ENCODE measurements at regions not wholly inside any gene's neighbourhood (a gene's known extent, or its start where the extent isn't known, plus 50 kb on each side); places are given as distances from the start of the nearest gene placed in this dataset.

- H3K9me3 ChIP-seq (ENCODE audit: control insufficient read depth in 2 of 2, insufficient read depth in 1 of 2, low read depth in 1 of 2, low read length in 1 of 2): no peaks in the 10 kb centered on the region
- H3K4me1 ChIP-seq (ENCODE audit: control insufficient read depth in 2 of 2, insufficient read depth in 2 of 2, low read length in 1 of 2): no peaks in the 10 kb centered on the region
- no peaks in the 10 kb centered on the region for H3K27me3 ChIP-seq (ENCODE audit: control insufficient read depth in 1 of 2, insufficient read depth in 2 of 2, low read length in 2 of 2)
- 44 to 65% methylated on average over 3 of the region's 3 CpGs for WGBS, 2 donors
- H3K4me3 ChIP-seq (ENCODE audit: low read depth in 1 of 2, low read length in 2 of 2): no peak overlapping the region
- H3K27ac ChIP-seq (ENCODE audit: low read depth in 2 of 2, low read length in 1 of 2): no peak overlapping the region
- no peaks in the 10 kb centered on the region for H3K36me3 ChIP-seq (ENCODE audit: control insufficient read depth in 2 of 2, insufficient read depth in 2 of 2, low read length in 1 of 2)
Observed at GRCh38 chr11:127531167-127531566, 530.6 kb upstream of the KIRREL3 start.

GRCh38 chr11:127528297-127528696, 527.7 kb upstream of the KIRREL3 start:
- H3K36me3 ChIP-seq (ENCODE audit: control insufficient read depth in 2 of 2, insufficient read depth in 2 of 2, low read length in 1 of 2): no peaks in the 10 kb centered on the region
- H3K9me3 ChIP-seq (ENCODE audit: control insufficient read depth in 2 of 2, insufficient read depth in 1 of 2, low read depth in 1 of 2, low read length in 1 of 2): no peaks in the 10 kb centered on the region
- no peaks in the 10 kb centered on the region for H3K27me3 ChIP-seq (ENCODE audit: control insufficient read depth in 1 of 2, insufficient read depth in 2 of 2, low read length in 2 of 2)
- no peaks in the 10 kb centered on the region for H3K4me1 ChIP-seq (ENCODE audit: control insufficient read depth in 2 of 2, insufficient read depth in 2 of 2, low read length in 1 of 2)
- no peak overlapping the region for H3K27ac ChIP-seq (ENCODE audit: low read depth in 2 of 2, low read length in 1 of 2)
- 76 to 81% methylated on average over 3 of the region's 3 CpGs for WGBS, 2 donors
- H3K4me3 ChIP-seq (ENCODE audit: low read depth in 1 of 2, low read length in 2 of 2): no peak overlapping the region

GRCh38 chr11:127524618-127525017, 524.0 kb upstream of the KIRREL3 start:
- Histone ChIP-seq H3K4me3 (ENCODE audit: low read depth in 1 of 2, low read length in 2 of 2) (no peak overlapping the region), H3K27ac (ENCODE audit: low read depth in 2 of 2, low read length in 1 of 2) (no peak overlapping the region), H3K4me1 (ENCODE audit: control insufficient read depth in 2 of 2, insufficient read depth in 2 of 2, low read length in 1 of 2) (no peaks in the 10 kb centered on the region), H3K9me3 (ENCODE audit: control insufficient read depth in 2 of 2, insufficient read depth in 1 of 2, low read depth in 1 of 2, low read length in 1 of 2) (no peaks in the 10 kb centered on the region), H3K36me3 (ENCODE audit: control insufficient read depth in 2 of 2, insufficient read depth in 2 of 2, low read length in 1 of 2) (no peaks in the 10 kb centered on the region), H3K27me3 (ENCODE audit: control insufficient read depth in 1 of 2, insufficient read depth in 2 of 2, low read length in 2 of 2) (no peaks in the 10 kb centered on the region)
- WGBS, 2 donors: 35 to 37% methylated on average over 4 of the region's 4 CpGs

- no peaks in the 10 kb centered on the region for H3K9me3 ChIP-seq (ENCODE audit: control insufficient read depth in 2 of 2, insufficient read depth in 1 of 2, low read depth in 1 of 2, low read length in 1 of 2)
- no peaks in the 10 kb centered on the region for H3K36me3 ChIP-seq (ENCODE audit: control insufficient read depth in 2 of 2, insufficient read depth in 2 of 2, low read length in 1 of 2)
- no peak overlapping the region for H3K27ac ChIP-seq (ENCODE audit: low read depth in 2 of 2, low read length in 1 of 2)
- H3K4me3 ChIP-seq (ENCODE audit: low read depth in 1 of 2, low read length in 2 of 2): no peak overlapping the region
- no peaks in the 10 kb centered on the region for H3K27me3 ChIP-seq (ENCODE audit: control insufficient read depth in 1 of 2, insufficient read depth in 2 of 2, low read length in 2 of 2)
- no peaks in the 10 kb centered on the region for H3K4me1 ChIP-seq (ENCODE audit: control insufficient read depth in 2 of 2, insufficient read depth in 2 of 2, low read length in 1 of 2)
- 66 to 67% methylated on average over 2 of the region's 2 CpGs for WGBS, 2 donors
Observed at GRCh38 chr11:127521413-127521812, 520.8 kb upstream of the KIRREL3 start.

- Histone ChIP-seq H3K4me3 (ENCODE audit: low read depth in 1 of 2, low read length in 2 of 2) (no peak overlapping the region), H3K4me1 (ENCODE audit: control insufficient read depth in 2 of 2, insufficient read depth in 2 of 2, low read length in 1 of 2) (no peaks in the 10 kb centered on the region), H3K27ac (ENCODE audit: low read depth in 2 of 2, low read length in 1 of 2) (no peak overlapping the region), H3K27me3 (ENCODE audit: control insufficient read depth in 1 of 2, insufficient read depth in 2 of 2, low read length in 2 of 2) (no peaks in the 10 kb centered on the region), H3K36me3 (ENCODE audit: control insufficient read depth in 2 of 2, insufficient read depth in 2 of 2, low read length in 1 of 2) (no peaks in the 10 kb centered on the region), H3K9me3 (ENCODE audit: control insufficient read depth in 2 of 2, insufficient read depth in 1 of 2, low read depth in 1 of 2, low read length in 1 of 2) (no peaks in the 10 kb centered on the region)
- 66 to 74% methylated on average over 1 of the region's 1 CpG for WGBS, 2 donors
Observed at GRCh38 chr11:127507851-127508250, 507.3 kb upstream of the KIRREL3 start.

GRCh38 chr11:127506647-127507046, 506.1 kb upstream of the KIRREL3 start:
- no peak overlapping the region for H3K4me3 ChIP-seq (ENCODE audit: low read depth in 1 of 2, low read length in 2 of 2)
- H3K9me3 ChIP-seq (ENCODE audit: control insufficient read depth in 2 of 2, insufficient read depth in 1 of 2, low read depth in 1 of 2, low read length in 1 of 2): no peaks in the 10 kb centered on the region

GRCh38 chr11:127506126-127506525, 505.6 kb upstream of the KIRREL3 start:
- Histone ChIP-seq H3K9me3 (ENCODE audit: control insufficient read depth in 2 of 2, insufficient read depth in 1 of 2, low read depth in 1 of 2, low read length in 1 of 2) (no peaks in the 10 kb centered on the region), H3K4me1 (ENCODE audit: control insufficient read depth in 2 of 2, insufficient read depth in 2 of 2, low read length in 1 of 2) (no peaks in the 10 kb centered on the region), H3K4me3 (ENCODE audit: low read depth in 1 of 2, low read length in 2 of 2) (no peak overlapping the region), H3K27ac (ENCODE audit: low read depth in 2 of 2, low read length in 1 of 2) (no peak overlapping the region), H3K36me3 (ENCODE audit: control insufficient read depth in 2 of 2, insufficient read depth in 2 of 2, low read length in 1 of 2) (no peaks in the 10 kb centered on the region), H3K27me3 (ENCODE audit: control insufficient read depth in 1 of 2, insufficient read depth in 2 of 2, low read length in 2 of 2) (no peaks in the 10 kb centered on the region)
- WGBS, 2 donors: 46 to 49% methylated on average over 2 of the region's 2 CpGs

More at GRCh38 chr11:127506647-127507046, 506.1 kb upstream of the KIRREL3 start:
- Histone ChIP-seq H3K4me1 (ENCODE audit: control insufficient read depth in 2 of 2, insufficient read depth in 2 of 2, low read length in 1 of 2) (no peaks in the 10 kb centered on the region), H3K27ac (ENCODE audit: low read depth in 2 of 2, low read length in 1 of 2) (no peak overlapping the region), H3K27me3 (ENCODE audit: control insufficient read depth in 1 of 2, insufficient read depth in 2 of 2, low read length in 2 of 2) (no peaks in the 10 kb centered on the region), H3K36me3 (ENCODE audit: control insufficient read depth in 2 of 2, insufficient read depth in 2 of 2, low read length in 1 of 2) (no peaks in the 10 kb centered on the region)

GRCh38 chr11:127496165-127496564, 495.6 kb upstream of the KIRREL3 start:
- Histone ChIP-seq H3K4me1 (ENCODE audit: control insufficient read depth in 2 of 2, insufficient read depth in 2 of 2, low read length in 1 of 2) (no peaks in the 10 kb centered on the region), H3K27ac (ENCODE audit: low read depth in 2 of 2, low read length in 1 of 2) (no peak overlapping the region), H3K4me3 (ENCODE audit: low read depth in 1 of 2, low read length in 2 of 2) (no peak overlapping the region), H3K9me3 (ENCODE audit: control insufficient read depth in 2 of 2, insufficient read depth in 1 of 2, low read depth in 1 of 2, low read length in 1 of 2) (peaks cover 0 to 2% of the 10 kb centered on the region in 2 donors), H3K36me3 (ENCODE audit: control insufficient read depth in 2 of 2, insufficient read depth in 2 of 2, low read length in 1 of 2) (no peaks in the 10 kb centered on the region), H3K27me3 (ENCODE audit: control insufficient read depth in 1 of 2, insufficient read depth in 2 of 2, low read length in 2 of 2) (no peaks in the 10 kb centered on the region)
- 81 to 87% methylated on average over 7 of the region's 7 CpGs for WGBS, 2 donors

GRCh38 chr11:127493330-127494022, 492.9 kb upstream of the KIRREL3 start:
- no peak overlapping the region for H3K27ac ChIP-seq (ENCODE audit: low read depth in 2 of 2, low read length in 1 of 2)
- H3K27me3 ChIP-seq (ENCODE audit: control insufficient read depth in 1 of 2, insufficient read depth in 2 of 2, low read length in 2 of 2): no peaks in the 10 kb centered on the region
- H3K36me3 ChIP-seq (ENCODE audit: control insufficient read depth in 2 of 2, insufficient read depth in 2 of 2, low read length in 1 of 2): no peaks in the 10 kb centered on the region
- no peaks in the 10 kb centered on the region for H3K4me1 ChIP-seq (ENCODE audit: control insufficient read depth in 2 of 2, insufficient read depth in 2 of 2, low read length in 1 of 2)
- no peak overlapping the region for H3K4me3 ChIP-seq (ENCODE audit: low read depth in 1 of 2, low read length in 2 of 2)
- WGBS, 2 donors: 53 to 66% methylated on average over 9 of the region's 9 CpGs
- peaks cover 2% of the 10 kb centered on the region in 2 donors for H3K9me3 ChIP-seq (ENCODE audit: control insufficient read depth in 2 of 2, insufficient read depth in 1 of 2, low read depth in 1 of 2, low read length in 1 of 2)

GRCh38 chr11:127492029-127492428, 491.5 kb upstream of the KIRREL3 start:
- peaks cover 2% of the 10 kb centered on the region in 2 donors for H3K9me3 ChIP-seq (ENCODE audit: control insufficient read depth in 2 of 2, insufficient read depth in 1 of 2, low read depth in 1 of 2, low read length in 1 of 2)
- no peak overlapping the region for H3K4me3 ChIP-seq (ENCODE audit: low read depth in 1 of 2, low read length in 2 of 2)
- no peaks in the 10 kb centered on the region for H3K36me3 ChIP-seq (ENCODE audit: control insufficient read depth in 2 of 2, insufficient read depth in 2 of 2, low read length in 1 of 2)
- no peaks in the 10 kb centered on the region for H3K27me3 ChIP-seq (ENCODE audit: control insufficient read depth in 1 of 2, insufficient read depth in 2 of 2, low read length in 2 of 2)
- no peaks in the 10 kb centered on the region for H3K4me1 ChIP-seq (ENCODE audit: control insufficient read depth in 2 of 2, insufficient read depth in 2 of 2, low read length in 1 of 2)
- WGBS, 2 donors: 32 to 43% methylated on average over 2 of the region's 2 CpGs
- H3K27ac ChIP-seq (ENCODE audit: low read depth in 2 of 2, low read length in 1 of 2): no peak overlapping the region

Data from esophagus (tissue), 2 donors.